ENCODE measurements at regions not wholly inside any gene's neighbourhood (a gene's known extent, or its start where the extent isn't known, plus 50 kb on each side); places are given as distances from the start of the nearest gene placed in this dataset.
A peak's percentile ranks its signal among the peaks of the same experiment; 100 is the strongest.

DNA sequence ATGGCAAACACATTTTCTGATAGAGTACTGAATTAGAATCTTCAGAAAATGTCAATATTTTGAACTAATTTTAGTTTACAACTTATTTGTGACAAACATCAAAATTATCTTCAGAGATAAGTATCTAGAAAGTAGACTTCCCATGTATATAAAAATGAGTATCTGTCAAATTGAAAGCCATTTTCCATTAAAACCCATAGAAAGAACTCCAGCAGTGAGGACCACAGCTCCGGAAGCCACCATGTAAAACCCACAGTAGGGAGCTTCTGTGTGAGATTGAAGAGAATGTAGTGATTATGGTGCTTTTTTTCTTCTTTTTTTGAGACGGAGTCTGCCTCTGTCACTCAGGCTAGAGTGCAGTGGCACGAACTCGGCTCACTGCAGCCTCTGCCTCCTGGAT is 687.0 kb downstream of the TYW1 start:
- no peak for DNase-seq (ENCODE audit: low read depth in 2 of 2)

DNA sequence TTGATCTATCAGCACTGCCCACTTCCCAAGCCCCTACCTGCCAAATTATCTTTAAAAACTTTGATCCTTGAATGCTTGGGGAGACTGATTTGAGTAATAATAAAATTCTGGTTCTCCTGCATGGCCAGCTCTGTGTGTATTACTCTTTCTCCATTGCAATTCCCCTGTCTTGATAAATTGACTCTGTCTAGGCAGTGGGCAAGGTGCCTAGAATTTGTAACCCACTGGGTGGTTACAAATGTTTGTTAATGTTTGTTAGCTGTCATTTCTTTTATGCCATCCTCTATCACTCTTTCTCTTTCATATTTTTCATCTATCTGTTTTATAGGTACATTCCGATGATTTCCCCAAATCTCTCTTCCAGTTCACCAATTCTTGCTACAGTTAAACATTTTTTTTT is 694.1 kb downstream of the TYW1 start:
- no peak for DNase-seq (ENCODE audit: low read depth in 2 of 2)

DNA sequence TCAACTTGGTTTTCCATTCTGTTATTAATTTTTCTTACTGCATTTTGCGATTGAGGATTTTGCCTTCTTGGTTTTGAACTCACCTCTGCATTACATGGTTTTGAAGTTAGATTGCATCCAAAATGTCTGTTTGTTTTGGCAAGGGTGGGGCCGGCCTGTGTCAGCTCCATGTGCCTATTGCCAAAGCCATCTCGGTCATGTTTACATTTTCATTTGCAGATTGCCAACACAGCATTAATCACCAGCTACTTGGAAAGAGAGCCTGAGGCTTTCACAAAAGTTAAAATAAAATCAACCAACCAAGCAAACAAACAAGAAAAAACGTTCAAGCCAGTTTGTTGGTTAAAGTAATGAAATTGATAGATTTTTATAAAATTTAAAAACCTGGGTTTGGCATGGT is 695.8 kb downstream of the TYW1 start:
- no peak for DNase-seq (ENCODE audit: low read depth in 2 of 2)

DNA sequence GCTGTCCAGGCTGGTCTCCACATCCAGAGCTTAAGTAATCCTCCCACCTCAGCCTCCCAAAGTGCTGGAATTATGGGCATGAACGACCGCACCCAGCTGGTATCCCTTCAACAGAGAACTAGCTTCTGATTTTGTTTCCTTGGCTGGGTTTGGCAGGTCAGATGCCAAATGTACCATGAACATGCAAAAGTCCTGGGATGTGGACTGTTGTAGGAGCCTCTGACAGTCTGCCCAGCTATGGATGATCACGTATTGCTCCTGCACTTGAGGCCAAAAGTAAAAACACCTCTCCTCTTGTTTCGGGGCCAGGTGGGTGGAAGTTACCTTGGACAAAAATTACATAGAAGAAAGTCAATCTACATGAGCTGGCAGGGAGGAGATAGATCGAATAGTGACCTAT is 699.5 kb downstream of the TYW1 start:
- DNase-seq (ENCODE audit: low read depth in 2 of 2) = no peak

DNA sequence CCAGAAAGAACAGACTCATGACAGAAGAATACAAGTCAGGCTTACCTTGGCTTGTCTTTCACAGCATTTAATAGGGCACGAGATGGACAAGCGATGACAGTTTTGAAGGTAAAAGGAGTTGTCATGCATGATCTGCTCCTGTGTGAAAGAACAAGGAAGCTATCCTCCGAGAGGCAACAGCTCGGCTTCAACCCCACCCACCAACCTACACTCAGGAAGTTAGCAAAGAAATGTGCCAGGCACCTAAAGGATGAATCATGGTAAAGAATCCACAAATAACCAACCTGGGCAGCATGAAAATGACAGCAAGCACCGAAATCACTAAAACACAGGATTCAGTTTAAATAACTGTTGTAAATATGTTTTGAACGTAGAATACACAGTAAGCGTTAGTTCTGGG is 700.2 kb downstream of the TYW1 start:
- DNase-seq (ENCODE audit: low read depth in 2 of 2) = no peak

DNA sequence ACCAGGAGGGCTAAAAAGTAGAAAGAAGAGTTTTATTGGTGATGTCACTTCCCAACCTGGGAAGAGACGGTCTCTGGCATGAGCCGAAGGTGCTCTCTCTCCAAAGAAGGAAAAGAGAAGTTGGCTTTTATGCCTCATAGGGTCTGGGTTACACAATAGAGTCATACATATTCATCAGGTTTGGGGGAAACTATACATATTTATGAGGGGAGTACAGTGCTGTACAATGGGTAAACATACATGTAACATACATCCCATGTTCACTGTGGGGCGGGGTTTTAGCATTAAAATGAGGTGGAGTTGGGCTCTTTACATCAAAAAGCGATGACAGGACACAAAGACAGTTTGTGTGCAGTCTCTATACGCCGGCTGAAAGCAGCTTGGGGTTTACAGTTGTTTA is 701.7 kb downstream of the TYW1 start:
- no peak for DNase-seq (ENCODE audit: low read depth in 2 of 2)

DNA sequence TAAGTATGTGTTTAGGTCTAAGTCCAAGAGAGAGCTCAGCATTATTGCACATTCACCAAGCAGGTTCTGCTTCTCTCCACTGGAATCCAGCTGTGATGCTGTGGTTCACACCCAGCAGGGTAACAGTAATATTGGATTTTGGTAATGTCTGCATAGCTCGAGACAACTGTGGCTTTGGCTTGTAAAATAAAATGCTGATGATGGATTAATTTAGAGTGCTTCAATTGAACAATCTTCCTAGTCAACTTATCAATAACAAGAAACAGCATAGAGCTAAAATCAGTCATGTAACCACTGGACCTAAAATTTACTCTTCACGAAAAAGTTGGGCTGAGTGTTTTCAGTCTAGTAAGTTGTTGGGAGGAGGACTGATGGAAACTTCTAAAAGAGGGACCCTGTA is 709.2 kb downstream of the TYW1 start:
- DNase-seq (ENCODE audit: low read depth in 2 of 2) = no peak

DNA sequence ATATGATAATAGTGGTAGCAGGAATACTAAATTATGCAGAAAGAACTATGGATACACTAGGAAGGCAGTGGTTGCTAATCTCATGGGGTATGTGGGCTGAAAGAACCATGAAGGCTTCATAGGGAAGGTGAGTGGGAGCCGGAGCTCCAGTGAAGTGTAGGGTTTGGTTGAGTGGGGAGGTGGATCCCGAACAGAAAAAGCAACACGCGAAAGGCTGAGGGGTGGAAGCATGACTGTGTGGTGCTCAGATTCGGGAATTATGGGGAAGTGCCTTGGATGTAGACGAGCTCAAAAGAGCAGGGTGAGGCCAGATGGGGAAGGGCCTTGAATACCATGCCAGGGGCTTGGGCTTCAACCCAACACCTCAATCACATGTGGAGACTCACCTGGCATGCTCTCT is 715.1 kb downstream of the TYW1 start:
- no peak for DNase-seq (ENCODE audit: low read depth in 2 of 2)

DNA sequence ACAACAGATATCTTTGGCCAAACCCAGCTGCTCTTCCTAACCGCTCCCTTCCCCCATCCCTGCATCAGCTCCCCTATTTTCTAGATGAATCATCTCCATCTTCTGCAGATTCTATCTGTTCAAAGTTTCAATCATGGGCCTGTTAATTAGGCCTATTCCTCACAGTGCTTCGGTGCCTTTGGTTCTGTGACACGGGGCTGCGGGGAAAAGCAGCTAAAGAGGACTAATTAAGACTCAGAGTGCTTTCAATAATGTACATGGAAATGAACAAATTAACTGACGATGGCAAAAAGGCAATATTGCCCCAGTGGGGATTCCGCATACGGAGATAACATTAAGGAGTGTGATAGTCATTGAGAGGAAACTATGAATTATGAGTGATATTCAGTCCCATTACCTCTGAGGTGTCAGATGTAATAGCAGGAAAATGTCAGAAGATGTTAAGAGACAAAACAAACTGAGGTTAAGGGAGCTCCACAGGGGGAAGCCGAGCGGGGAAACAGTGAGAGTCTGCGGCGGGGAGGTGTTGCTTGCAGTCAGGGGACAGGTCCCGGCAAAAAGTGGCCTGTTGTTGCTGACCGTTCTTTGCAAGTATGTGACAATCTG is 716.9 kb downstream of the TYW1 start:
- no peak for DNase-seq (ENCODE audit: low read depth in 2 of 2)

DNA sequence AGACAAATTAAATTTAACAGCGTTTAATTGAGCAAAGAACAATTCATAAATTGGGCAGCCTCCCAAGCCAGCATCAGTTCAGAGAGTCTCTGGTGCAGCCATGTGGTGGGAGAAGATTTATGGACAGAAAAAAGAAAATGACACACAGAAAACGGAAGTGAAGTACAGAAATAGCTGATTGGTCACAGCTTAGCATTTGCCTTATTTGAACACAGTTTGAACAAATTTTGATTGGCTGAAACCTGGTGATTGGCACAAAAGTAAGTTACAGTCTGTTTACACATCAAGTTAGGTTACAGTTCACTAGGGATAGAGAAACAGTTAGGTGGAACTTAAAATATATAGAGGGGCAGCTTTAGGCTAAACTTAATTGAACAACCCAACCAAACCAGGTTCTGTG is 720.1 kb downstream of the TYW1 start:
- no peak for DNase-seq (ENCODE audit: low read depth in 2 of 2)

DNA sequence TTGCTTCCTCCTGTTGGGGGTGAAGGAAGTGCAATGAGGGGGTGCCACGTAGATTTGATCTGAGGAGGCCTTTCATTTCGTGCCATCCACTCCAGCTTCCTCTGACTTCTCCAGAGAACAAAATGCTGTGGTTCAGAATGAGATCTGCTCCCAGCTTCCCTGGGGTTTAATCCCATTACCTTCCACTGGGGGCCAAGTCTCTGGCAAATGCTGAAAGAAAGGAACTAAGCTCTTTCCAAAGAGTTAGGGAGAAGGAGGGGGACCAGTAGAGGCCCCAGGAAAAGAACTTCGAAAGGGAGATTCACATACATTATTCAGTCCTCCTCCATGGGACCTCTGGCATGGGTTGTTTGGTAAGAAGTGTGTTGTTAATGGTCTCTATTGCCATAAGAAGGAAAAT is 727.0 kb downstream of the TYW1 start:
- DNase-seq (ENCODE audit: low read depth in 2 of 2) = no peak

DNA sequence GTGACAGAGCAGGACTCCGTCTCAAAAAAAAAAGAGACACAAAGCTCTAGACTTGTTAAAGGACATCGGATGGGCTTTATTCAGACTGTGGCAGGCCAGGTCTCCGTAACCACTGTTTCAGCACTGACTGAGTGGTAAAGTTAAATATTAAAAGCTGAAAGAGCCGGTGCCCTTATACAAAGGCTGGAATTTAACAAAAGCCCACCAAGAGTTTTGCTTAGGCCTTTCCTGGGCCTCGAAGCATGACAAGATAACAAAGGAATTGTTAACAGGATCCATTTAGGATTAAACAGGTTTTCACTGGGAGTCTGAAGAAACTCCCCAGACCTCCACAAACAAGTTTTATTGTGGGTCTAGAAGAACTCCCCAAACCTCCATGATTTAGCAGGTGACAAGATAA is 727.8 kb downstream of the TYW1 start:
- no peak for DNase-seq (ENCODE audit: low read depth in 2 of 2)

DNA sequence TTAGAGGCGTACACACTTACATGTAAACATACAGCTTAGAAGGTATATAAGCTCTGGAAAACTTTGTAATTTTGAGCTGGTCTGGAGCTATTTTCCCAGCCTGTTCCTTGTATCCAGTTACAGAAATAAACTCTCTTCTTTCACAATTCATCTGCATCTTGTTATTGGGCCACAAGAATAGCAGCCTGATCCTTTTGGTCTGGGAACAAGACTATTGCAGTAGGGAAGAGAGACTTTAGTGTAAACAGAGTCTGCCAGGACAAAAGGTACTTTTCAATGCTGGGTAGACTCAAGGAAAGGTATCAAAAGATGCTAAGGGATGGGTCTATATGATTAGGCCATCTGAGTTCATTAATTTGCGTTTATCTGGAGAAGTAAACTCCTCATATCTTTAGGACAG is 728.3 kb downstream of the TYW1 start:
- no peak for DNase-seq (ENCODE audit: low read depth in 2 of 2)

DNA sequence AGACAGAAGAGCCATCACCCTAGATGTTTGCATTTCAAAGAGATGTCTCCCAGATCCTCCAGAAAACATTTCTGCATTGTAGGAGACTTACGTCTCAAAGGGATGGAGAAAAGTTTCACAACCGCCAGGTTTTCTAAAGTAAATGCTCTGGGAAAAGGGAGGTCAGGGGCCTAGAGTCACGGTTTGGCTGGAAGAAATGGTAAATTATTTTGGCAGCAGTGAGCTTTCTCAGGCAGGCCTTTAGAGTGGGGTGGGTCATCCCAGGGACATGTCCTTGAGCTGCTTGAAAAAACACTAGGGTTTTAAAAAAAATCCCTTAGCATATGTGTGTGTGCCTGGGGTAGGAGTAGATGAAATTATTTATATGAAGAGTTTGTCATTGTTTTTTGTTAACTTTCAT is 728.8 kb downstream of the TYW1 start:
- no peak for DNase-seq (ENCODE audit: low read depth in 2 of 2)

DNA sequence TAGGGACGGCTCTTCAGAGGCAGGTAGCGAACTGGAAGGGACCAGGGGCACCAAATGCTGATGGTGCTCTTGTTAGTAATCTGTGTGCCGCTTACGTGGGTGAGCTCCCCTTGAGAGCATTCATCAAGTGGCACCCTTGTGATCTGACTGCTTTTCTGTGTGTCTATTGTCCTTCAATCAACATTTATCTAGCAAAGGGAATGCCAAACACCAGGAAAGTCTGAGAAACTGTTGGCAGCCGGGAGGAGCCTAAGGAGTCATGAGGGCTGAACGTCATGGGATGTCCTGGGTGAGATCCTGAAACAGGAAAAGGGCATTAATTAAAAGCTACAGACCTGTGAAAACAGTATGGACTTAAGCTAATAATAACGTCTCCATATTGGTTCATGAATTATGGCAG is 733.1 kb downstream of the TYW1 start:
- no peak for DNase-seq (ENCODE audit: low read depth in 2 of 2)

DNA sequence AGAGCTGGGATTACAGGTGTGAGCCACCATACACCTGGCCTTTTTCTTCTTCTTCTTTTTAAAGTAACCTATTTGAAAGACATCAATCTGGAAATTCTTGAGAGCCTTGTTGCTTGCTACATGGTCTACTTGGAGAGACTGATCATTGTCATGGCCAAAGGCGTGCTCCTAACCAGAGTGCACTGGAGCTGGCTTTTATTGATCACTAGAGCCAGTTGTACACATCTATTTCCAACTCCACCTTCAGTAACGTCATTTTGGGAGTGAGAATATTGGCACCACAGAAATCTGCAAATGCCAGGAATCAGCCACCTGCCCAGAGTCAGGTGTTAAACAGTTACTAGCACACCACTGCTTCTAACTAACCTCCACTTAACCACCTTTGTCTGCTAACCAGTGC is 735.1 kb downstream of the TYW1 start:
- no peak for DNase-seq (ENCODE audit: low read depth in 2 of 2)

DNA sequence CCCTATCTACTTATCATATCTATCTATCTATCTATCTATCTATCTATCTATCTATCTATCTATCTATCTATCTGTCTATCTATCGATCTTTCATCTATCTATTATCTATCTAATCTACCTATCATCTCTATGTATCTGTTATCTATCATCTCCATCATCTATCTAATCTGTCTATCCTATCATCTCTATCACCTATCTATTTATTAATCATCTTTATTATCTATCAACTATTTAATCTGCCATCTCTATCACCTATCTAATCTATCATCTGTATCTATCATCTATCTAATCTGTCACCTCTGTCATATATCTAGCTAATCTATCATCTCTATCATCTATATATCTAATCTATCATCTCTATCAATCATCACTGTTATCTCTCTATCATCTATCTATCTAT is 736.3 kb downstream of the TYW1 start:
- DNase-seq (ENCODE audit: low read depth in 2 of 2) = no peak

DNA sequence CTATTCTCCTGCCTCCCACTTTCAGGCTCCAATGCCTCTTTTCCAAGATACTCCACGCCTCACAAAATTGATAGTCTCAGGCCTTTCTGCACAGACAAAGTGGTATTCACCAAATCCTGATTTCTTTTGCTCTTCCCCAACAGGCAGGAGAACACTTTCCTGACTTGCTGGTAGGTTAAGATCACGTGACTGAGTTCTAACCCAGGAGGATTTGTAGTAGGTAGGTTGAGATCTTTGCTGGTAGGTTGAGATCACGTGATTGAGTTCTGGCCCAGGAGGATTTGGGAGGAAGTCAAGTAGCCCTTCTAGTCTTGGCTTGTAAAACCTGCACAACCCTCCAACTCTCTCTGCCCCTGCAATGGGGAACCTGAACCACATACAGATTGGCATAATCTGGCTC is 741.5 kb downstream of the TYW1 start:
- DNase-seq (ENCODE audit: low read depth in 2 of 2) = no peak

DNA sequence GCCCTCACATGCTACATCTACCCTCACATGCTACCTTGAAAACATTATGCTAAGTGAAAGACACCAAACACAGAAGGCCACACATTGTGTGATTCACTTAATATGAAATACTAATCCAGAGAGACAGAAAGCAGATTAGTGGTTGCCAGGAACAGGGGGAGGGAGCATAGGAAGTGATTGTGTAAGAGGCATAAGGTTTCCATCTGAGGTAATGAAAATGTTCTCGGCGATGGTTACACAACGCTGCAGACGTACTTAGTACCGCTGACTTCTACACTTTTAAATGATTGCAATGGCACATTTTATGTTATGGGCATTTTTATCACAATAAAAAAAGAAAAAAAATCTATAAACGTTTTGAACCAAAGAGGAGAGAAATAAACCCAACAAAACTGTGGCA is 742.3 kb downstream of the TYW1 start:
- DNase-seq (ENCODE audit: low read depth in 2 of 2) = peak; percentile 63 to 67

DNA sequence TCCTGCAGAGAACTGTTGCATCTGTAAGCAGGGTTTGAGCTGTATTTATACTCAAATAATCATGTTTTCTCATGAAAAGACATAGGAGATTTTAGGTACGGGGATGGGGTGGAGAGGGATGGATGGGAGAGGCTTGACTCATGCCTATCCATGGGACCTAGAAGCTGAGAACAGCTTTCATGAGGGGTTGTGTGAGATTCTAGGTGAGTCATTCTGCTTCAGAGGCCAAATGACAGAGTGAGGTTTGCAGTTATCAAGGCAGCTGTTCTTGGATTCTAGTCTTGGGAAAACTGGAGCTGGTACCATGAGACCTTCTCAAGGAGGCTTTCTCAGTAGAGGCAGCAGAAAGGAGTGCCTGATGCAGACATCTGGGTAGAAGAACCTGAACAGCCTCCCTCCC is 746.9 kb downstream of the TYW1 start:
- DNase-seq (ENCODE audit: low read depth in 2 of 2) = no peak

DNA sequence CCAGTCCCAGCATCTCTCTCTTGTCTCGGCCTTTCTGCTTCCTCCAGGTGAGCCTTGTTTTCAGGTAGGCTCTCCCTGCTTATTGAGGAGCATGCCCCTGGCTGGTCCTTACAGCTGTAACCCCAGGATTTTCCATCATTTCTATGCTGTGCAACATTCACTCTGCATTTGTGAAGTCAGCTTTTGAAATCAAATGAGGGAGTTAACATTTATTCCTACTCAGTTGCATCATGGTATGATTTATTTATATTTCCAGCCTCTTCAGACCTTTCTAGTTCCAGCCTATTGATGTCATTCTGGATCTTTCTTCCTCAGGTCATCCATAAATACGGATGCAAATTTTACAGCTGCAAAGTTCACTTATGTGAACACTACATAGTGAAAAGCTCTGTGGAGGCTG is 755.6 kb downstream of the TYW1 start:
- DNase-seq (ENCODE audit: low read depth in 2 of 2) = no peak

DNA sequence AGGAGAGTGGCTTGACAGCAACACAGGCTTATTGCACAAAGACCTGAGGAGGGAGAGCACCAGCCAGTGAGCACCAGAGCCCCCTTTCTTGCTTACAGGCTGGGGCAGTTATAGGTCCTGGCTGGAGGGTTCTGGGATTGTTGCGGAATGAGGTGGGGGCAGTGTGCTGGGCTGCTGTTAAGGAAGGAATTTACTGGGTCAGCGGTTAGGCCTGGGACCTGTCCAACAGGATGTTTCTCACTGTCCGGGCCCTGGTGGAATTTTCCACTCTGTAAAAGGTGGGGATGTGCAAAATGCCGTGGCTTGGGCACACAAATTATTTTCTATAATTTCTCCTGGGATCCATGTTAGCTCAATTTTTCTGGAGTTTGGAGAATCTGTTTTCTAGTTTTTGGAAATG is 757.3 kb downstream of the TYW1 start:
- DNase-seq (ENCODE audit: low read depth in 2 of 2) = no peak

DNA sequence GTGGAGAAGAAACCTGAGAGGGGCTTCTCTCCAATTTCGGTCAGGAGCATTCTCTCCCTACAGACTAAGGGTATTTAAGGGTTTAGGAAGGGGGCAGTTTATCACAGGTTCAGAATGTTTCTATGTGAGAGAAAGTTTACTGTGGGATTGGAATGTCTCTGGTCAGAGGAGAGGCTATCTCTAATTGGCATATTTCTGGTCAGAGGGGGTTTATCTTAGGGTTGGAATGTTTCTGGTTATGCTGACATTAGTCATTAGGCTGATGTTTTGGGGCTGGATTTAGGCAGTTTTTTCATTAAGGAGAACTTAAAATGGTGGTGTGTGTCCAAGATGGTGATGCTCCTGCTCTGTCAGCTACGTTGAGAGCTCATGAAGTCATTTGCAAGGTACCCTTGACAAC is 758.0 kb downstream of the TYW1 start:
- DNase-seq (ENCODE audit: low read depth in 2 of 2) = peak in 1 of 2 experiments; percentile 1

DNA sequence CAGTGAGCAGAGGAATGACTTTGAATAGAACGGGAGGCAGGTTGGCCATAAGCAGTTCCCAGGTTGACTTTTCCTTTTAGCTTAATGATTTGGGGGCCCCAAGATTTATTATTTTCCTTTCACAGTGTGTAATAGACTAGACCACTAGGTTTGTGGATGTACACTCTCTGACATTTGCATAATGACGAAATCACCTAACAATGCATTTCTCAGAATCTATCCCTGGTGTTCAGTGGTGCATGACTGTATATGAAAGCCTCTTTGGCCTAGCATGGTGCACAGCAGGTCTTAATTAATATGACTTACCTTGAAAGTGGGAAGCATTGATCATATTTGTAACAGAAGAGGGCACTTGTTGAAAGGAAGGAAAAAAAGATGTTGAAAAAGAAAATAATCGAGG is 761.9 kb downstream of the TYW1 start:
- no peak for DNase-seq (ENCODE audit: low read depth in 2 of 2)

DNA sequence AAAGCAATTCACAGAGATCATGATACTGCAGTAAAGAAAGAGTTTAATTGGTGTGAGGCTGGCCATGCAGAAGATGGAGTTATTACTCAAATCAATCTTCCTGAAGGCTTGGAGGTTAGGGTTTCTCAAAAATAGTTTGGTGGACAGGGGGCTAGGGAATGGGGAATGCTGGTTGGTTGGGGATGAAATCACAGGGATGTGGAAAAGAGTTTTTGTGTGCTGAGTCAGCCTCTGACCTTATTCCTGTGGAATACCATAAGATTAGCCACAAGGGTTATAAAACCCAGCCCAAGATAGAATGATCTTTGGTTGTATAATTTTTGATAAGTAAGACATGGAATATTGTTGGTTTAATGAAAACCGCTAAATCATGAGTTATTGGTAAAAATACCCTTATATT is 764.3 kb downstream of the TYW1 start:
- DNase-seq (ENCODE audit: low read depth in 2 of 2) = peak in 1 of 2 experiments; percentile 7

Measured in fibroblast of skin of left quadriceps (primary cell).